HepG2 (cell line): ENCODE measurements at regions not wholly inside any gene's neighbourhood (a gene's known extent, or its start where the extent isn't known, plus 50 kb on each side); places are given as distances from the start of the nearest gene placed in this dataset.

Source experiments
- ATF7 ChIP-seq, 2 experiments: fragments of 450-650 bp in 1 of 2; sonication (generic) in 1 of 2; formaldehyde crosslinking in 1 of 2; IDR thresholded peaks; 2 replicates each; pipeline versions ENCODE4 v1.4.0 to v1.6.1; 2016 to 2020; ENCODE audit warnings: antibody characterized with exemption in 1 of 2, mild to moderate bottlenecking in 1 of 2, missing genetic modification reagents in 1 of 2
- CHD2 ChIP-seq: IDR thresholded peaks from 2 replicates; pipeline ENCODE4 v1.6.1; 2011; ENCODE audit warnings: low read depth, low read length, improper control_type of control experiment
- GATAD2A ChIP-seq: IDR thresholded peaks from 2 replicates; pipeline ENCODE4 v1.6.1; 2016
- HHEX ChIP-seq: IDR thresholded peaks from 2 replicates; pipeline ENCODE4 v1.6.1; 2016; ENCODE audit warnings: control low read depth
- KDM3A ChIP-seq: IDR thresholded peaks from 2 replicates; pipeline ENCODE4 v1.6.1; 2018; ENCODE audit warnings: low read depth, missing compliant biosample characterization
- KLF15 ChIP-seq: sonication (generic); formaldehyde crosslinking; IDR thresholded peaks from 2 replicates; pipeline ENCODE4 v1.8.1; 2023; ENCODE audit warnings: borderline replicate concordance, mild to moderate bottlenecking, inconsistent platforms, missing genetic modification reagents, mixed read lengths
- LCORL ChIP-seq, 2 experiments: fragments of 450-650 bp in 1 of 2; sonication (generic) in 1 of 2; formaldehyde crosslinking in 1 of 2; IDR thresholded peaks; 2 replicates each; pipeline versions ENCODE4 v1.5.0 to v1.6.1; 2017 to 2020; ENCODE audit warnings: antibody characterized with exemption in 1 of 2, missing genetic modification reagents in 1 of 2
- NFKBIZ ChIP-seq: IDR thresholded peaks from 2 replicates; pipeline ENCODE4 v1.6.1; 2018; ENCODE audit warnings: missing genetic modification reagents, missing compliant biosample characterization
- NFRKB ChIP-seq: fragments of 450-650 bp; IDR thresholded peaks from 2 replicates; pipeline ENCODE4 v1.6.1; 2017
- NFYC ChIP-seq: IDR thresholded peaks from 2 replicates; pipeline ENCODE4 v1.6.1; 2016; ENCODE audit warnings: missing genetic modification reagents, missing compliant biosample characterization
- PCBP2 ChIP-seq: fragments of 200-400 bp; formaldehyde crosslinking; optimal IDR thresholded peaks from 2 replicates; pipeline ENCODE3; 2018; ENCODE audit warnings: low read length, low read depth; ENCODE audit not compliant: poor library complexity, severe bottlenecking
- RBM39 ChIP-seq: fragments of 200-400 bp; formaldehyde crosslinking; IDR thresholded peaks from one replicate; pipeline ENCODE4 v1.6.1; 2018; ENCODE audit warnings: antibody characterized with exemption, mild to moderate bottlenecking, low read depth, low read length; ENCODE audit not compliant: poor library complexity, severe bottlenecking
- ZBTB4 ChIP-seq: sonication (generic); formaldehyde crosslinking; IDR thresholded peaks from 2 replicates; pipeline ENCODE4 v1.4.0; 2020; ENCODE audit warnings: missing genetic modification reagents, mild to moderate bottlenecking, borderline replicate concordance
- ZKSCAN5 ChIP-seq: sonication (generic); formaldehyde crosslinking; IDR thresholded peaks from 2 replicates; pipeline ENCODE4 v1.5.1; 2020; ENCODE audit warnings: mild to moderate bottlenecking, missing genetic modification reagents
- ZNF256 ChIP-seq: sonication (generic); formaldehyde crosslinking; conservative IDR thresholded peaks from 2 replicates; pipeline ENCODE4 v1.4.0; 2020; ENCODE audit warnings: missing genetic modification reagents
- ZNF337 ChIP-seq: sonication (generic); formaldehyde crosslinking; IDR thresholded peaks from 2 replicates; pipeline ENCODE4 v1.5.1; 2020; ENCODE audit warnings: missing genetic modification reagents, low read depth, mild to moderate bottlenecking, borderline replicate concordance
- ZNF546 ChIP-seq: sonication (generic); formaldehyde crosslinking; conservative IDR thresholded peaks from 2 replicates; pipeline ENCODE4 v1.8.1; 2023; ENCODE audit warnings: mild to moderate bottlenecking, missing genetic modification reagents
- ZNF605 ChIP-seq: sonication (generic); formaldehyde crosslinking; IDR thresholded peaks from 2 replicates; pipeline ENCODE4 v1.8.0; 2022; ENCODE audit warnings: mild to moderate bottlenecking, missing genetic modification reagents
- TF ChIP-seq, protein P1 (sequence below): sonication (generic); formaldehyde crosslinking; IDR thresholded peaks from 2 replicates; pipeline ENCODE4 v1.5.0; 2020; ENCODE audit warnings: mild to moderate bottlenecking, low read depth, missing genetic modification reagents, borderline replicate concordance
- TF ChIP-seq, protein P2 (sequence below): sonication (generic); formaldehyde crosslinking; IDR thresholded peaks from 2 replicates; pipeline ENCODE4 v1.5.1; 2020; ENCODE audit warnings: mild to moderate bottlenecking, missing genetic modification reagents, borderline replicate concordance

GRCh38 chr2:2901384-2902345 lies 476.0 kb downstream of the EIPR1 start (continued):
- TF ChIP-seq NFRKB (no peak), ZNF337 (CRISPR knock-in tag) (no peak), NFYC (CRISPR knock-in tag) (0 out of 2 replicates have a peak, but pooled peaks have one; percentile 15), GATAD2A (CRISPR knock-in tag) (0 out of 2 replicates have a peak, but pooled peaks have one; percentile 14), ZNF546 (no peak), CHD2 (no peak), NFKBIZ (CRISPR knock-in tag) (no peak), LCORL (IDR thresholded peaks at IDR 0.05) (no peak), LCORL (CRISPR knock-in tag; IDR thresholded peaks at IDR 0.05) (no peak), ZNF256 (CRISPR knock-in tag) (no peak), ZNF605 (CRISPR knock-in tag) (no peak), KDM3A (CRISPR knock-in tag) (no peak), PCBP2 (no peak), HHEX (CRISPR knock-in tag) (no peak), KLF15 (no peak), ZKSCAN5 (0 out of 2 replicates have a peak, but pooled peaks have one; percentile 28), ATF7 (IDR thresholded peaks at IDR 0.05) (no peak), ATF7 (CRISPR knock-in tag; IDR thresholded peaks at IDR 0.05) (no peak), RBM39 (no peak), ZBTB4 (no peak)
- TF ChIP-seq, protein P1, sequence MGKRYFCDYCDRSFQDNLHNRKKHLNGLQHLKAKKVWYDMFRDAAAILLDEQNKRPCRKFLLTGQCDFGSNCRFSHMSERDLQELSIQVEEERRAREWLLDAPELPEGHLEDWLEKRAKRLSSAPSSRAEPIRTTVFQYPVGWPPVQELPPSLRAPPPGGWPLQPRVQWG (CRISPR knock-in tag), result no peak
- TF ChIP-seq, protein P2, sequence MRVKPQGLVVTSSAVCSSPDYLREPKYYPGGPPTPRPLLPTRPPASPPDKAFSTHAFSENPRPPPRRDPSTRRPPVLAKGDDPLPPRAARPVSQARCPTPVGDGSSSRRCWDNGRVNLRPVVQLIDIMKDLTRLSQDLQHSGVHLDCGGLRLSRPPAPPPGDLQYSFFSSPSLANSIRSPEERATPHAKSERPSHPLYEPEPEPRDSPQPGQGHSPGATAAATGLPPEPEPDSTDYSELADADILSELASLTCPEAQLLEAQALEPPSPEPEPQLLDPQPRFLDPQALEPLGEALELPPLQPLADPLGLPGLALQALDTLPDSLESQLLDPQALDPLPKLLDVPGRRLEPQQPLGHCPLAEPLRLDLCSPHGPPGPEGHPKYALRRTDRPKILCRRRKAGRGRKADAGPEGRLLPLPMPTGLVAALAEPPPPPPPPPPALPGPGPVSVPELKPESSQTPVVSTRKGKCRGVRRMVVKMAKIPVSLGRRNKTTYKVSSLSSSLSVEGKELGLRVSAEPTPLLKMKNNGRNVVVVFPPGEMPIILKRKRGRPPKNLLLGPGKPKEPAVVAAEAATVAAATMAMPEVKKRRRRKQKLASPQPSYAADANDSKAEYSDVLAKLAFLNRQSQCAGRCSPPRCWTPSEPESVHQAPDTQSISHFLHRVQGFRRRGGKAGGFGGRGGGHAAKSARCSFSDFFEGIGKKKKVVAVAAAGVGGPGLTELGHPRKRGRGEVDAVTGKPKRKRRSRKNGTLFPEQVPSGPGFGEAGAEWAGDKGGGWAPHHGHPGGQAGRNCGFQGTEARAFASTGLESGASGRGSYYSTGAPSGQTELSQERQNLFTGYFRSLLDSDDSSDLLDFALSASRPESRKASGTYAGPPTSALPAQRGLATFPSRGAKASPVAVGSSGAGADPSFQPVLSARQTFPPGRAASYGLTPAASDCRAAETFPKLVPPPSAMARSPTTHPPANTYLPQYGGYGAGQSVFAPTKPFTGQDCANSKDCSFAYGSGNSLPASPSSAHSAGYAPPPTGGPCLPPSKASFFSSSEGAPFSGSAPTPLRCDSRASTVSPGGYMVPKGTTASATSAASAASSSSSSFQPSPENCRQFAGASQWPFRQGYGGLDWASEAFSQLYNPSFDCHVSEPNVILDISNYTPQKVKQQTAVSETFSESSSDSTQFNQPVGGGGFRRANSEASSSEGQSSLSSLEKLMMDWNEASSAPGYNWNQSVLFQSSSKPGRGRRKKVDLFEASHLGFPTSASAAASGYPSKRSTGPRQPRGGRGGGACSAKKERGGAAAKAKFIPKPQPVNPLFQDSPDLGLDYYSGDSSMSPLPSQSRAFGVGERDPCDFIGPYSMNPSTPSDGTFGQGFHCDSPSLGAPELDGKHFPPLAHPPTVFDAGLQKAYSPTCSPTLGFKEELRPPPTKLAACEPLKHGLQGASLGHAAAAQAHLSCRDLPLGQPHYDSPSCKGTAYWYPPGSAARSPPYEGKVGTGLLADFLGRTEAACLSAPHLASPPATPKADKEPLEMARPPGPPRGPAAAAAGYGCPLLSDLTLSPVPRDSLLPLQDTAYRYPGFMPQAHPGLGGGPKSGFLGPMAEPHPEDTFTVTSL (CRISPR knock-in tag), result no peak
